PC-9 (cell line): ENCODE measurements at regions not wholly inside any gene's neighbourhood (a gene's known extent, or its start where the extent isn't known, plus 50 kb on each side); places are given as distances from the start of the nearest gene placed in this dataset.
"Not testable (repeated sequence)": the region's sequence is repeated elsewhere in the genome, so short reads cannot be mapped to it uniquely, and the experiment has no call there.

Source experiments
- BruUV-seq: library from RNA; stranded (reverse); fragments of 400-500 nt; replicated peaks from 2 replicates; lab custom pipeline; 2021; lab: Mats Ljungman, UMichigan
- CTCF ChIA-PET: fragments of 300-600 bp; sonication (Branson Sonifier 250); formaldehyde crosslinking; loops from one replicate; lab custom pipeline; 2022; ENCODE audit warnings: antibody characterized with exemption; lab: Charles Lee
- POLR2A ChIA-PET: fragments of 300-600 bp; sonication (Branson Sonifier 250); formaldehyde crosslinking; loops from one replicate; lab custom pipeline; 2022; ENCODE audit warnings: antibody characterized with exemption; ENCODE audit not compliant: unreplicated experiment; lab: Charles Lee
- DNase-seq, 2 experiments: peaks; one replicate each; pipeline versions ENCODE4 v3.0.0 to v3.0.0-alpha.2; 2015 to 2022; ENCODE audit warnings: mixed read lengths in 1 of 2
- H2AFZ ChIP-seq: fragments of 200-600 bp; sonication (generic); 2 replicates; pipeline ENCODE4 v1.8.1; 2017; ENCODE audit warnings: antibody characterized with exemption
- H3F3A ChIP-seq: fragments of 200-600 bp; sonication (generic); 2 replicates; pipeline ENCODE4 v1.8.1; 2017; ENCODE audit warnings: antibody characterized with exemption, mild to moderate bottlenecking, low read depth; ENCODE audit not compliant: insufficient read depth
- H3K27ac ChIP-seq: fragments of 200-600 bp; sonication (generic); 2 replicates; pipeline ENCODE4 v1.6.1; 2016; ENCODE audit warnings: mixed run types
- H3K27me3 ChIP-seq: fragments of 200-600 bp; sonication (generic); 2 replicates; pipeline ENCODE4 v1.6.1; 2016; ENCODE audit warnings: low read depth, mixed run types; ENCODE audit not compliant: insufficient read depth
- H3K36me3 ChIP-seq: fragments of 200-600 bp; sonication (generic); 2 replicates; pipeline ENCODE4 v1.6.1; 2016; ENCODE audit warnings: low read depth, mixed run types
- H3K4me1 ChIP-seq: fragments of 200-600 bp; sonication (generic); replicated peaks from 2 replicates; pipeline ENCODE4 v1.6.1; 2016; ENCODE audit warnings: mixed run types; ENCODE audit not compliant: insufficient read depth
- H3K4me2 ChIP-seq: fragments of 200-600 bp; sonication (generic); 2 replicates; pipeline ENCODE4 v1.6.1; 2017; ENCODE audit warnings: mixed run types
- H3K4me3 ChIP-seq: fragments of 200-600 bp; sonication (generic); 2 replicates; pipeline ENCODE4 v1.6.1; 2016; ENCODE audit warnings: mixed run types
- H3K79me2 ChIP-seq: fragments of 200-600 bp; sonication (generic); 2 replicates; pipeline ENCODE4 v1.6.1; 2017; ENCODE audit warnings: low read depth, mixed run types
- H3K9me2 ChIP-seq: fragments of 200-600 bp; sonication (generic); 2 replicates; pipeline ENCODE4 v1.8.1; 2017; ENCODE audit warnings: mild to moderate bottlenecking; ENCODE audit not compliant: insufficient read depth
- H3K9me3 ChIP-seq: fragments of 200-600 bp; sonication (generic); 2 replicates; pipeline ENCODE4 v1.8.1; 2016; ENCODE audit warnings: low read depth; ENCODE audit not compliant: insufficient read depth
- H4K20me1 ChIP-seq: fragments of 200-600 bp; sonication (generic); 2 replicates; pipeline ENCODE4 v1.8.1; 2017; ENCODE audit not compliant: insufficient read depth
- intact Hi-C: fragments of 100-400 bp; cut with micrococcal nuclease; formaldehyde crosslinking; loops from one replicate; pipeline ENCODE4 v1.10.0; 2022; ENCODE audit not compliant: unreplicated experiment

DNA sequence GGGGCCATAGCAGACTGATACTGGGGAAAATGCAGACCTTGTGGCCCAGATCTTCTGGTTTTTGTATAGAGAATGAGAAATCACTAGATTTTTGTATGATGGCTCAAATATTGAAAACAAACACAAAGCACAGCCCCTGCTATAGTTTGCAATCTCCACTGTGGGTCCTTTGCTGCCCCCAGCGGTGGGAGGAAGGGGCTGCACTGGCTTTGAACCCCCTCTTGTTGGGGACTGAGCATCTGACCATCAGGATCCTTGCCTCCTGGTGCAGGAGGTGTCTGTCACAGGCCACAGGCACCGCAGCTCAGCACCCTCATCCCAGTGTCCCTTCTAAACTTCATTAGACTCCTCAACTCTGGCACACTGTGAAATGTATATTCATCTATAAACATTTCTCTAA is 252.3 kb downstream of the BCL2L11 start:
- not testable (repeated sequence) for H3K79me2 ChIP-seq

DNA sequence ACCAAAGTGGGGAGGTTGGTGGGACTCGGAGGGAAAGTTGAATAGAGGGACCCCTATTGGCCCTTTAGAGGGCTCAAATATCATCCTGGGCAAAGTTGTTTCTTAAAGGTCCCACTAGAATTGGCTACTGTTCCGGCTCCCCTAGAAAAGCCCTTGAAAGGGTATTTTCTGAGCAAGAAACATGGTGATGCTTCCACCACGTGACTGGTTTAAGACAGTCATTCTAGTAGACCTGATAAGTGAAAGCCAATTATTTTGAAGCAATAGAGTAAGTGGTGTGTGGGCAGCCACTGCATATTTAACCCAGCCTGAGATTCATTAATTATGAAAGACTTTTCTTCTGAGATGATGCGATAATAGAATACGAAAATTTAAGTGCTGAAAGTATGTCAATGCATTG is 253.3 kb downstream of the BCL2L11 start:
- H3K9me2 ChIP-seq, POLR2A ChIA-PET, H3K79me2 ChIP-seq, DNase-seq, H4K20me1 ChIP-seq, H3K4me3 ChIP-seq, intact Hi-C loops, H2AFZ ChIP-seq, H3F3A ChIP-seq, CTCF ChIA-PET, H3K27ac ChIP-seq, H3K27me3 ChIP-seq, BruUV-seq, H3K36me3 ChIP-seq, H3K4me2 ChIP-seq, H3K9me3 ChIP-seq, H3K4me1 ChIP-seq: not testable (repeated sequence)

More for the DNA sequence above, 252.3 kb downstream of the BCL2L11 start:
- CTCF ChIA-PET, H2AFZ ChIP-seq, H3K36me3 ChIP-seq, H3K27ac ChIP-seq, POLR2A ChIA-PET, H3K4me2 ChIP-seq, H3K9me2 ChIP-seq, H3K4me1 ChIP-seq, H3K4me3 ChIP-seq, H3K27me3 ChIP-seq, DNase-seq, H3K9me3 ChIP-seq, BruUV-seq, H3F3A ChIP-seq, intact Hi-C loops, H4K20me1 ChIP-seq: not testable (repeated sequence)

GRCh38 chr2:111374734-111375133 is 254.0 kb downstream of the BCL2L11 start:
- H3K36me3 ChIP-seq, intact Hi-C loops: not testable (repeated sequence)

GRCh38 chr2:111375320-111375883 is 254.7 kb downstream of the BCL2L11 start:
- H4K20me1 ChIP-seq, BruUV-seq, H3K4me1 ChIP-seq, H3K27me3 ChIP-seq, H3K9me3 ChIP-seq, H3K27ac ChIP-seq, H3K4me3 ChIP-seq, intact Hi-C loops, H3K9me2 ChIP-seq, POLR2A ChIA-PET, H3F3A ChIP-seq, CTCF ChIA-PET, H2AFZ ChIP-seq, H3K36me3 ChIP-seq, DNase-seq, H3K4me2 ChIP-seq, H3K79me2 ChIP-seq: not testable (repeated sequence)

More at GRCh38 chr2:111374734-111375133, 254.0 kb downstream of the BCL2L11 start:
- DNase-seq, H3F3A ChIP-seq, H3K27ac ChIP-seq, H3K9me3 ChIP-seq, H3K9me2 ChIP-seq, CTCF ChIA-PET, H3K79me2 ChIP-seq, H3K4me2 ChIP-seq, H2AFZ ChIP-seq, POLR2A ChIA-PET, H3K27me3 ChIP-seq, H3K4me3 ChIP-seq, BruUV-seq, H4K20me1 ChIP-seq, H3K4me1 ChIP-seq: not testable (repeated sequence)

- H3K9me2 ChIP-seq, H3K4me3 ChIP-seq, CTCF ChIA-PET, H4K20me1 ChIP-seq, H3K4me1 ChIP-seq, H3K27ac ChIP-seq, DNase-seq, POLR2A ChIA-PET, H3K36me3 ChIP-seq, BruUV-seq, H2AFZ ChIP-seq, H3K79me2 ChIP-seq, intact Hi-C loops, H3K9me3 ChIP-seq, H3K27me3 ChIP-seq, H3K4me2 ChIP-seq, H3F3A ChIP-seq: not testable (repeated sequence)
These were observed 255.7 kb downstream of the BCL2L11 start for GRCh38 chr2:111376272-111376970.

GRCh38 chr2:111376971-111377352 is 256.2 kb downstream of the BCL2L11 start:
- H3K4me1 ChIP-seq, H3K4me3 ChIP-seq, H3K79me2 ChIP-seq, H3K9me3 ChIP-seq, BruUV-seq, H3K27ac ChIP-seq, intact Hi-C loops, DNase-seq, CTCF ChIA-PET, H3F3A ChIP-seq, H4K20me1 ChIP-seq, POLR2A ChIA-PET, H3K4me2 ChIP-seq, H3K27me3 ChIP-seq, H2AFZ ChIP-seq, H3K36me3 ChIP-seq, H3K9me2 ChIP-seq: not testable (repeated sequence)

GRCh38 chr2:111377386-111377959 is 256.8 kb downstream of the BCL2L11 start:
- H4K20me1 ChIP-seq, H3K9me3 ChIP-seq, H2AFZ ChIP-seq, H3K9me2 ChIP-seq, DNase-seq, H3K27ac ChIP-seq, POLR2A ChIA-PET, H3K79me2 ChIP-seq, BruUV-seq, CTCF ChIA-PET, H3K4me2 ChIP-seq, intact Hi-C loops, H3K4me3 ChIP-seq, H3K4me1 ChIP-seq, H3K36me3 ChIP-seq, H3F3A ChIP-seq, H3K27me3 ChIP-seq: not testable (repeated sequence)
